ENCODE measurements at regions not wholly inside any gene's neighbourhood (a gene's known extent, or its start where the extent isn't known, plus 50 kb on each side); places are given as distances from the start of the nearest gene placed in this dataset.

DNA sequence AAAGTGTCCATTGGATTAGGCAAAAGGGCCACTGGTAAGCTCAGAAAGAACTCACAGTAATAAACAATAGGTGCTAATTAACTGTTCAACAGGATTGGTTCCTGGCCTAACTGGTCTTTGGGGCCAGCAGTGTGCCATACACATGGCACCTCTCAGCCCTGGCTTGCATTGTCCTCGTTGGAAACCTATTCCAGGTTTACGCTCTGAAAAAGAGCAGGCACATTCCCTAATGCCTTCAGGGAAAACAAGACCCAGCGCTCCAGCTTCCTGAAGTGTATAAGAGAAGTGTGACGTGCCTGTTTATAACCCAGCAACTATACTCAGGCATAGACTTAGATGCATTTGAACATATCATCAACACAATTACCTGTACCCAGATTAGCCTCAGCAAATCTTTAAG is 51.9 kb upstream of the RBM47 start:
- no peaks in the 10 kb centered on the region for H3K79me2 ChIP-seq (ENCODE audit: control insufficient read depth, insufficient read depth, low read length)
- peaks cover 10 to 15% of the 10 kb centered on the region in 2 experiments for H3K27me3 ChIP-seq (ENCODE audit: control insufficient read depth in 2 of 2, insufficient read depth in 2 of 2, low read length in 2 of 2)
- H3K9me3 ChIP-seq (replicated peaks; ENCODE audit: control insufficient read depth, insufficient read depth, low read depth, low read length): no peaks in the 10 kb centered on the region
- H3K9me1 ChIP-seq (ENCODE audit: control insufficient read depth, insufficient read depth, low read length): no peaks in the 10 kb centered on the region
- no peak overlapping the region for H3K27ac ChIP-seq (ENCODE audit: extremely low read depth, low read depth, low read length)
- ChIA-PET POLR2A (interaction anchor here (1.2 kb wide), 1 partner anchor 9 kb away, joined by 6 read pairs; no protein-coding TSS in a partner anchor), CTCF (ENCODE audit: low intra/inter-chr PET ratio) (no interaction called here)
- H3K4me3 ChIP-seq: no peak overlapping the region
- no peak overlapping the region for H2AFZ ChIP-seq (ENCODE audit: low read depth, low read length)
- DNase-seq (ENCODE audit: extremely low read depth in 1 of 4, low spot score in 3 of 4) (no peak), ATAC-seq (no peak), FAIRE-seq (no peak)
- in situ Hi-C loops (cut with MboI): no loop called here
- intact Hi-C loops (cut with micrococcal nuclease): no loop called here
- no peaks in the 10 kb centered on the region for H3K36me3 ChIP-seq (ENCODE audit: control insufficient read depth, insufficient read depth, low read length)
- H3K4me2 ChIP-seq (ENCODE audit: insufficient read depth, low read length): no peak overlapping the region
- WGBS (ENCODE audit: insufficient coverage, low coverage, missing lambda C conversion rate): 0% methylated on average over 4 of the region's 4 CpGs
- no peaks in the 10 kb centered on the region for H3K4me1 ChIP-seq (replicated peaks in 1 of 2; ENCODE audit: control insufficient read depth in 2 of 2, insufficient read depth in 2 of 2, low read length in 2 of 2)
- no peak overlapping the region for H3K9ac ChIP-seq (ENCODE audit: insufficient read depth in 1 of 2, low read depth in 2 of 2, low read length in 2 of 2)
- TF ChIP-seq TCF3 (CRISPR knock-in tag; IDR thresholded peaks at IDR 0.05): no peak
- TF ChIP-seq, protein P1, sequence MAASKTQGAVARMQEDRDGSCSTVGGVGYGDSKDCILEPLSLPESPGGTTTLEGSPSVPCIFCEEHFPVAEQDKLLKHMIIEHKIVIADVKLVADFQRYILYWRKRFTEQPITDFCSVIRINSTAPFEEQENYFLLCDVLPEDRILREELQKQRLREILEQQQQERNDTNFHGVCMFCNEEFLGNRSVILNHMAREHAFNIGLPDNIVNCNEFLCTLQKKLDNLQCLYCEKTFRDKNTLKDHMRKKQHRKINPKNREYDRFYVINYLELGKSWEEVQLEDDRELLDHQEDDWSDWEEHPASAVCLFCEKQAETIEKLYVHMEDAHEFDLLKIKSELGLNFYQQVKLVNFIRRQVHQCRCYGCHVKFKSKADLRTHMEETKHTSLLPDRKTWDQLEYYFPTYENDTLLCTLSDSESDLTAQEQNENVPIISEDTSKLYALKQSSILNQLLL (CRISPR knock-in tag; IDR thresholded peaks at IDR 0.05; ENCODE audit: borderline replicate concordance): no peak
- TF ChIP-seq MTA2 (IDR thresholded peaks at IDR 0.05; ENCODE audit: low read depth): no peak
- TF ChIP-seq TFAM (CRISPR knock-in tag; conservative IDR thresholded peaks at IDR 0.05): no peak
- no peak for TF ChIP-seq ZKSCAN1 (IDR thresholded peaks at IDR 0.05; ENCODE audit: low read depth, low read length)
- no peak for TF ChIP-seq NFE2L1 (tag; IDR thresholded peaks at IDR 0.05; ENCODE audit: borderline replicate concordance, low read depth)
- no peak for TF ChIP-seq ZKSCAN3 (CRISPR knock-in tag; IDR thresholded peaks at IDR 0.05)
- TF ChIP-seq NBN (IDR thresholded peaks at IDR 0.05; ENCODE audit: low read depth): no peak
- no peak for TF ChIP-seq GTF2E2 (tag; IDR thresholded peaks at IDR 0.05)
- TF ChIP-seq SOX6 (IDR thresholded peaks at IDR 0.05): no peak
- no peak for TF ChIP-seq GTF2F1 (IDR thresholded peaks at IDR 0.05; ENCODE audit: low read depth, low read length)
- TF ChIP-seq SAP30 (IDR thresholded peaks at IDR 0.05; ENCODE audit: borderline replicate concordance, insufficient read depth, low read depth, low read length, poor library complexity, severe bottlenecking): no peak
- TF ChIP-seq ZNF354B (CRISPR knock-in tag; IDR thresholded peaks at IDR 0.05): no peak
- no TSS peak for BruUV-seq (replicated peaks)
- H4K20me1 ChIP-seq (replicated peaks; ENCODE audit: control insufficient read depth, insufficient read depth, low read length): no peaks in the 10 kb centered on the region

Data from K562 (cell line).